Natural killer cell (primary cell): ENCODE measurements at regions not wholly inside any gene's neighbourhood (a gene's known extent, or its start where the extent isn't known, plus 50 kb on each side); places are given as distances from the start of the nearest gene placed in this dataset.

Experiments used
- ATAC-seq, 3 donors: fragments of 150-1000 bp in 2 of 3; fragments of 200-7000 bp in 1 of 3; cut with Tn5 transposase; 1 replicate in 1 of 3; 2 replicates in 2 of 3; pipeline ENCODE4 v1.10.0; 2021; ENCODE audit warnings: mild to moderate bottlenecking in 2 of 3, moderate library complexity in 2 of 3
- DNase-seq, 2 donors: peaks; one replicate each; pipeline versions ENCODE4 v3.0.0 to v3.0.0-alpha.2; 2013 to 2021; ENCODE audit warnings: mixed read lengths in 1 of 2
- H3K27ac ChIP-seq: one replicate; pipeline ENCODE4 v1.5.1; 2013; ENCODE audit warnings: mild to moderate bottlenecking, low read length
- H3K27me3 ChIP-seq: one replicate; pipeline ENCODE4 v1.6.1; 2013; ENCODE audit warnings: low read length; ENCODE audit not compliant: control insufficient read depth, insufficient read depth
- H3K36me3 ChIP-seq: one replicate; pipeline ENCODE4 v1.6.1; 2013; ENCODE audit warnings: low read length; ENCODE audit not compliant: control insufficient read depth, insufficient read depth
- H3K4me1 ChIP-seq: one replicate; pipeline ENCODE4 v1.6.1; 2013; ENCODE audit warnings: low read length; ENCODE audit not compliant: control insufficient read depth, insufficient read depth
- H3K4me3 ChIP-seq: one replicate; pipeline ENCODE4 v1.5.1; 2013; ENCODE audit warnings: low read length
- H3K9me3 ChIP-seq: one replicate; pipeline ENCODE4 v1.6.1; 2013; ENCODE audit warnings: low read length; ENCODE audit not compliant: control insufficient read depth, insufficient read depth
- H3K27ac Mint-ChIP-seq, 2 donors: one replicate each; pipeline ENCODE4 v1.8.0; 2022; ENCODE audit warnings: mild to moderate bottlenecking in 2 of 2, mixed read lengths in 2 of 2, moderate library complexity in 1 of 2
- H3K27me3 Mint-ChIP-seq, 2 donors: one replicate each; pipeline ENCODE4 v1.8.0; 2022; ENCODE audit warnings: low read depth in 2 of 2, mixed read lengths in 2 of 2
- H3K36me3 Mint-ChIP-seq: one replicate; pipeline ENCODE4 v1.8.0; 2022; ENCODE audit warnings: mixed read lengths
- H3K4me1 Mint-ChIP-seq, 2 donors: one replicate each; pipeline ENCODE4 v1.8.0; 2022; ENCODE audit warnings: mixed read lengths in 2 of 2
- H3K4me3 Mint-ChIP-seq: one replicate; pipeline ENCODE4 v1.8.0; 2022; ENCODE audit warnings: mild to moderate bottlenecking, moderate library complexity, mixed read lengths
- H3K9me3 Mint-ChIP-seq, 2 donors: one replicate each; pipeline ENCODE4 v1.8.0; 2022; ENCODE audit warnings: mixed read lengths in 2 of 2
- CTCF ChIP-seq: fragments of 200-600 bp; IDR thresholded peaks from one replicate; pipeline ENCODE4 v1.8.0; 2022; ENCODE audit warnings: antibody characterized with exemption
- WGBS: methylation state at CpG from one replicate; pipeline ENCODE4 v1.1.7; 2013; ENCODE audit warnings: missing lambda C conversion rate; ENCODE audit not compliant: insufficient coverage; 5-methylcytosine and 5-hydroxymethylcytosine counted together
- intact Hi-C: fragments of 100-400 bp; cut with micrococcal nuclease; formaldehyde crosslinking; loops from one replicate; pipeline ENCODE4 v1.14.2; 2022

- no peak for ATAC-seq
- 75% methylated on average over 4 of the region's 4 CpGs for WGBS
- H3K4me3 Mint-ChIP-seq = no peak overlapping the region
- intact Hi-C loops = no loop called here
- TF ChIP-seq CTCF = no peak
- H3K4me1 Mint-ChIP-seq = no peaks in the 10 kb centered on the region
- no peak overlapping the region for H3K27ac ChIP-seq
- H3K4me3 ChIP-seq = no peak overlapping the region
- no peaks in the 10 kb centered on the region for H3K36me3 ChIP-seq
- no peaks in the 10 kb centered on the region for H3K36me3 Mint-ChIP-seq
- peaks cover 33 to 34% of the 10 kb centered on the region in 2 donors for H3K27me3 Mint-ChIP-seq
- no peaks in the 10 kb centered on the region for H3K4me1 ChIP-seq
- no peak for DNase-seq
- peaks cover 3% of the 10 kb centered on the region for H3K27me3 ChIP-seq
- no peaks in the 10 kb centered on the region for H3K9me3 Mint-ChIP-seq
- no peak overlapping the region for H3K27ac Mint-ChIP-seq
- H3K9me3 ChIP-seq = no peaks in the 10 kb centered on the region
These were observed 111.0 kb downstream of the ENGASE start for GRCh38 chr17:79185671-79186070.

GRCh38 chr17:79184219-79184618 lies 109.6 kb downstream of the ENGASE start:
- Mint-ChIP-seq H3K27me3 (peaks cover 30 to 31% of the 10 kb centered on the region in 2 donors), H3K4me1 (no peaks in the 10 kb centered on the region), H3K9me3 (no peaks in the 10 kb centered on the region), H3K4me3 (no peak overlapping the region), H3K27ac (no peak overlapping the region), H3K36me3 (no peaks in the 10 kb centered on the region)
- no peak for TF ChIP-seq CTCF
- Histone ChIP-seq H3K4me3 (no peak overlapping the region), H3K9me3 (no peaks in the 10 kb centered on the region), H3K27ac (no peak overlapping the region), H3K36me3 (no peaks in the 10 kb centered on the region), H3K4me1 (no peaks in the 10 kb centered on the region), H3K27me3 (peaks cover 3% of the 10 kb centered on the region)
- no peak for DNase-seq
- WGBS = 57% methylated on average over 10 of the region's 10 CpGs
- intact Hi-C loops = no loop called here
- ATAC-seq = no peak

- 1% methylated on average over 93 of the region's 93 CpGs for WGBS
- peaks cover 3% of the 10 kb centered on the region for H3K27me3 ChIP-seq
- Mint-ChIP-seq H3K4me3 (no peak overlapping the region), H3K9me3 (no peaks in the 10 kb centered on the region), H3K27ac (no peak overlapping the region), H3K4me1 (no peaks in the 10 kb centered on the region), H3K36me3 (no peaks in the 10 kb centered on the region), H3K27me3 (peaks cover 30 to 31% of the 10 kb centered on the region in 2 donors)
- intact Hi-C loops = no loop called here
- H3K4me3 ChIP-seq = no peak overlapping the region
- no peaks in the 10 kb centered on the region for H3K4me1 ChIP-seq
- no peak for TF ChIP-seq CTCF
- no peaks in the 10 kb centered on the region for H3K36me3 ChIP-seq
- no peak for ATAC-seq
- H3K9me3 ChIP-seq = no peaks in the 10 kb centered on the region
- DNase-seq = no peak
- H3K27ac ChIP-seq = no peak overlapping the region
These were observed 108.9 kb downstream of the ENGASE start for GRCh38 chr17:79183293-79184158.

- DNase-seq = no peak
- no peak overlapping the region for H3K4me3 Mint-ChIP-seq
- Histone ChIP-seq H3K4me1 (no peaks in the 10 kb centered on the region), H3K4me3 (no peak overlapping the region), H3K27me3 (peaks cover 3% of the 10 kb centered on the region), H3K9me3 (no peaks in the 10 kb centered on the region), H3K36me3 (no peaks in the 10 kb centered on the region), H3K27ac (no peak overlapping the region)
- peaks cover 28 to 30% of the 10 kb centered on the region in 2 donors for H3K27me3 Mint-ChIP-seq
- under 1% methylated on average over 43 of the region's 43 CpGs for WGBS
- H3K4me1 Mint-ChIP-seq = no peaks in the 10 kb centered on the region
- no peak for ATAC-seq
- no peaks in the 10 kb centered on the region for H3K9me3 Mint-ChIP-seq
- intact Hi-C loops = no loop called here
- H3K27ac Mint-ChIP-seq = no peak overlapping the region
- H3K36me3 Mint-ChIP-seq = no peaks in the 10 kb centered on the region
- TF ChIP-seq CTCF = no peak
These were observed 108.3 kb downstream of the ENGASE start for GRCh38 chr17:79183043-79183292.
